COLO829 (cell line): ENCODE measurements at regions not wholly inside any gene's neighbourhood (a gene's known extent, or its start where the extent isn't known, plus 50 kb on each side); places are given as distances from the start of the nearest gene placed in this dataset.
"Not testable (repeated sequence)": the region's sequence is repeated elsewhere in the genome, so short reads cannot be mapped to it uniquely, and the experiment has no call there.

Source experiments
- DNase-seq: peaks from one replicate; pipeline ENCODE4 v3.0.0; 2012; ENCODE audit warnings: low spot score

DNA sequence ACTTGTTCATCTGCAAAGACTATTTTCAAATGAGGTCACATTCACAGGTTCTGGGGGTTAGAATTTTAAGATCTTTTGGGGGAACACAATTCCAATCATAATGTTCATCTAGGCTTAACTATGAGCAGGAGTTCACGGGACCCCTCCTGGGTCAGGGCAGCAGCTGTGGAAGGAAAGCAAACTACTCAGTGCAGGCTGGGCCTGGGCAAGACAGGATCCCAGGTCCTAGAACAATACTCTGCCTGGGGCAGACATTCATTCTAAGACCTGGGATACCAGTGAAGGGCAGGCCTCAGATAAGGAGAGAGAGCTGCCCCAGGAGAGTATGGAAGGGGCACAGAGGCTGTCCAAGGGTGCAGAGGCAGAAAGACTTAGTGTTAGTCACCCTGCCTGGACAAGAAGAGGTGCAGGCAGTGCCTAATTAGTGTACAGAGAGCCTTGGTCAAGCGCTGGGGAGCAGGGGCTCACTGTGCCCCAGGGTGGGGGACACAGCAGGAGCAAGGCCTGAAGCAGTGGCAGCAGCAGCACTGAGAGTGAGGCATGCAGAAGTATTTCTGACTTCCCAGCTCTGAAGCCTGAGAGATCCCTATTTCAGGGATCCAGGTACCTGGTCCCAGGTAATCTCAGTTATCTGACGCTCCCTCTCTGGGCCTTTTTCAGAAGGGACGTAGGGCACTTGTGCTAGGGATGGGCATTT lies 123.0 kb upstream of the MAMLD1 start:
- no peak for DNase-seq

DNA sequence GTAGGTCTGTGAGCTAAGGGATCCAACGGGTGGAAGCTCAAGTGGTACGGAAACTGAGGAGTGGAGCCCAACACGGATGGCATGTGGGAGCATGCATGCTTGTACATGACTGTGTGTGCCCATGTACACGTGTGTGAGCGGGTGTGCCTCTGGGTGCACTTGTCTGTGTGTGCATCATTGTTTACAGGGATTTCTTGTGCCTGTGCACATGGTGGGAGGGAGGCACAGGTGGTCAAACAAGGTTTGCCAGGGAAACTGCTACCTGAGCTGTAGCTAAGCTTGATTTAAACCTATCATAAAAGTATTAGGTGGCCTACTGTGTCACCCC lies 122.5 kb upstream of the MAMLD1 start:
- DNase-seq, result no peak

DNA sequence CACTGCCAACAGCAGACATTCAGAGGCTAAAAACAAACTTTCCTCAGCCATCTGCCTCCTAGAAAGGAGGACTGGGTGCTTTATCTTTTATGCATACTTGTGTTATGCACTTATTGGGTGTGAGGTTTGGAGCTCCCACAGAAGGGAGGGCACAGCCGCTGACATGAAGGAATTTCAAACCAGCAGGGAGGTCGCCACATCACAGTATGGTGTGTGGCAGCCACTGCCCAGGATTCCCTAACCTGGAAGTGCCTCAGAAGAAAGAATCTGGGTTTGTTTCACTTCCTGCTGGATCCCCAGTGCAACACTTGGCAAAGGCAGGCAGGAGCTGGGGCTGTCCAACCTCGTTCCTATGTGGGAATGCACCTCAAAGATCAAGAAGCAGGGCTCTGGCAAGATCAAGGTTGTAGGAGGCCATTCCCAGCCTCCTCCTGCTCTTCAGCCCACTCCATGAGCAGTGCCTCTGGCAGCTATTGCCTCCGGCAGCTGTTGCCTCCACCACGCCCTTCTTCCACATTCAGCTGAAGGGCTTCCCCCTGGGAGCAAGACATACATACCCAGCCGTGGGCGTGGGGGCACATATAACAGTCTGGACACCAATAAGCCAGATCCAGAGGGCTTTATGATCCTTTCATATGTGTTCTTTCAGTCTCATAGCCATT lies 109.0 kb upstream of the MAMLD1 start:
- DNase-seq, result no peak

GRCh38 chrX:150254909-150255308 lies 108.2 kb upstream of the MAMLD1 start:
- DNase-seq, result no peak

GRCh38 chrX:150255441-150256296 lies 107.4 kb upstream of the MAMLD1 start:
- DNase-seq, result no peak

DNA sequence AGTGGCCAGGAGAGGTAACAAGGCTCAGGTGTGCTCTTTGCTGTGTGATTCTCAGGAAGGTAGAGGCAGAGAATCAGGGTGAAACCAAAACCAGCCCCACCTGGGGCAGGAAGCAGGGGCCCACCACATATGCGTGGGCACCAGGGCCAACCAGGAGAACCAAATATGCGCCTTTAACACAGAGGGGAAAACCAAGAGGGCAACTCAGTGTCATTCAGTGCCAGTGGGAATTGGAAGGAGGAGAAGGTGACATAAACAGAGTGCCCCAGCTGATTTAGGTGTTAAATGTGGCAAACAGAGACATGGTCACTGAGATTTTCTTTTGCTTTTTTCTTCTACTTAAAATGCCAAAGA lies 106.8 kb upstream of the MAMLD1 start:
- DNase-seq, result no peak

- no peak for DNase-seq
Observed at GRCh38 chrX:150257353-150258175, 105.6 kb upstream of the MAMLD1 start.

- DNase-seq, result no peak
Observed at GRCh38 chrX:150258176-150258425, 105.0 kb upstream of the MAMLD1 start.

GRCh38 chrX:150258463-150259430 lies 104.4 kb upstream of the MAMLD1 start:
- no peak for DNase-seq

- DNase-seq, result no peak
Observed at GRCh38 chrX:150262456-150262855, 100.7 kb upstream of the MAMLD1 start.

DNA sequence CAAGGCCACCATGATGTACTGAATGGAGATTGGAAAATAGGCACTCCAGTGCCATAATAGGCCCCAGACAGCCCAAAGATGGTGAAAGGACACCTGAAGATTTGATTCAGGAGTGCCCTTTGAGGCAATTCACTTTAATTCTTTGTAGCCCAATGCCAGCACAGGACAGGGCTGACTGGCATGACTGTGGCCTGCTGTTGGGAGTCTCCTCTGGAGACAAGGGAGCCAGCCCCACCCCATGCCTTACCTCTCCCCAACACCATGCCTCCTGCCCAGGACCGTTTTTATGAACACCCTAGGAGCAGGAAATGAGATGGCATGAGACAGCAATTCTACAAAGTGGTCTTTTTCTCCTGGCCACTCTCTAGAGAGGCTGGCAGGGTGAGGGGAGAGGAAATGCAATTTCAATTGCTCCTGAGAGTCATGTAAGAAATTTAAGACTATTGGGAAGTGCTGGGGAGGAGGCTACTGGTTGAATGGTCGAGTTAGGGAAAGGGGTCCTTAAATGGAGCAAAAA lies 94.2 kb upstream of the MAMLD1 start:
- DNase-seq, result no peak

- DNase-seq, result no peak
Observed at GRCh38 chrX:150269605-150270254, 93.4 kb upstream of the MAMLD1 start.

GRCh38 chrX:150270622-150271021 lies 92.5 kb upstream of the MAMLD1 start:
- DNase-seq, result no peak

GRCh38 chrX:150273575-150274294 lies 89.4 kb upstream of the MAMLD1 start:
- DNase-seq, result not testable (repeated sequence)

- no peak for DNase-seq
Observed at GRCh38 chrX:150282953-150283352, 80.2 kb upstream of the MAMLD1 start.

GRCh38 chrX:150291014-150291413 lies 72.1 kb upstream of the MAMLD1 start:
- DNase-seq, result peak; percentile 79

DNA sequence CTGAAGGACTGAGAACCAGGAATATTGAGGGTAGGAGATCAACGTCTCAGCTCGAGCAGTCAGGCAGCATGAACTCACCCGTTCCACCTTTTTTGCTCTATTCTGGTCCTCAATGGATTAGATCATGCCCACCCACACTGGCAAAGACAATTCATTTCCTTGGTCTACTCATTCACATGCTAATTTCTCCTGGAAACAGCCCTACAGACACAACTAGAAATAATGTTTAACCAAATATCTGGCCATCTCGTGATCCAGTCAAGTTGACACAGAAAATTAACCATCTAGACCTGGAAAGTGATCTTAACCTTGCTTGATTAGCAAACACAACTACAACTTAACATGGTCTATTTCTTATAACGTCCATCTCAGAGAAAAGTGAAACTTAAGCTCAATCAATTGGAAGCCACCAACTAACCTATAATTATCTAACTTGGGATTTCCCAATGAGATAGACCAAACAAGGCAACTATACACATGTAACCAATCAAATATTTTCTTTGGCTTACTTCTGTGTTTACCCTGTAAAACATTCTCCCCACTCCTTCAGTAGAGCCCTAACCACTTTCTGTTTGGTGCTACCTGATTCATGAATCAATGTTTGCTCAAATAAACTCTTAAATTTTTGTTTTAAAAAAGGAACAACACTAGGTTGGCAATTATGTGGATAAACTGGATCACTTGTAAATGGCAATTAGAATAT lies 69.7 kb upstream of the MAMLD1 start:
- DNase-seq, result no peak

DNA sequence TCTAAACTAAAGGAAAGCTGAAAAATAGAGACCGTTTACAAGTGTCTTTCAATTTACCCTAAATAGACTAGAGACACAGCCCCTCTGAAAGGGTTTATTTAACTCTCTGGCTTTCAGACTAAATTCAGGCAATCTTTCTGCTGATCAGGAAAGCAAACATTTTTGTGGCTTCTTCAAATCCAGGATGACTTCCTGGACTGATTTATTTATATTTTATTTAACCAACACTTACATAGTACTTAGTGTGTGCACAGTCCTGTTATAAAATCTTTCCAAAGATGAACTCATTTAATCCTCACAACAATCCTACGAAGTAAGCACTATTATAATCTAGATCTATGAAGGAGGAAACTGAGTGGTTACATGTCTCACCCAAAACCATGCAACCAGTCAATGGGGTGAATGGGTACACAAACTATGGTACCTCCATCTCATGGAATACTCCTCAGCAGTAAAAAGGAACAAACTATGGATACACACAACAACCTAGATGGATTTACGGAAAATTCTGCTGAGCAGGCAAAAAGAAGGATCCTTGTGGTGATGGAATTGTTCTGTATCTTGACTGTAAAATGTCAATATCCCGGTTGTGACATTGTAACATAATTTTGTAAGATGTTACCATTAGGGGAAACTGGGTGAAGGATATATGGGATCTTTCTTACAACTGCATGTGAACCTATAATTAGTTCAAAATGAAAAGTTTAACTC lies 64.1 kb upstream of the MAMLD1 start:
- no peak for DNase-seq

DNA sequence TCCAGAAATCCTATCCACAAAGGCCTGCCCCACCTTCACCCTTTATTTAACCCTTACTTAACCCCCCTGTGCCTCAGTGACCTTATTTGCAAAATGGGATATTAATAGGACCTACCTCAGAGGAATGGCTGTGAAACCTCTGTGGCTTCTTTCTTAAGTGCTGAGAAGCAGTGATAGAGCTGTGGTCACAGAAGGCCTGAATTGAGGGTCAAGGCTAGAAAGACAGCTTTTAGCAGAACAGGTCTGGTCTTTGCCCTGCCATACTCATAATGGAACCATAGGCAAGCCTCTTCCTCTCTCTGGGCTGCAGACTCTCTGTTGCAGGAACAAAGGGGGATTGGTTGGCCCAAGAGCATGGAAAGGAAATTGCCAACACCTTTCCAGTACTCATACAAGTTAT lies 63.5 kb upstream of the MAMLD1 start:
- no peak for DNase-seq
